ENCODE measurements at regions not wholly inside any gene's neighbourhood (a gene's known extent, or its start where the extent isn't known, plus 50 kb on each side); places are given as distances from the start of the nearest gene placed in this dataset.
A peak's percentile ranks its signal among the peaks of the same experiment; 100 is the strongest.
"Not testable (repeated sequence)": the region's sequence is repeated elsewhere in the genome, so short reads cannot be mapped to it uniquely, and the experiment has no call there.

- DNase-seq, result no peak
These were observed 157.8 kb upstream of the PREP start for GRCh38 chr6:105560611-105561066.

GRCh38 chr6:105557291-105557690 lies 154.4 kb upstream of the PREP start:
- DNase-seq, result no peak

GRCh38 chr6:105553171-105553570 lies 150.3 kb upstream of the PREP start:
- no peak for DNase-seq

GRCh38 chr6:105550955-105551620 lies 148.2 kb upstream of the PREP start:
- DNase-seq, result no peak

GRCh38 chr6:105546754-105547153 lies 143.9 kb upstream of the PREP start:
- no peak for DNase-seq

- DNase-seq, result no peak
These were observed 143.3 kb upstream of the PREP start for GRCh38 chr6:105545947-105546731.

GRCh38 chr6:105545228-105545920 lies 142.5 kb upstream of the PREP start:
- no peak for DNase-seq

GRCh38 chr6:105539911-105540310 lies 137.0 kb upstream of the PREP start:
- DNase-seq, result no peak

- DNase-seq, result no peak
These were observed 135.2 kb upstream of the PREP start for GRCh38 chr6:105537981-105538578.

- DNase-seq, result no peak
These were observed 134.1 kb upstream of the PREP start for GRCh38 chr6:105536961-105537360.

- DNase-seq, result no peak
These were observed 130.4 kb upstream of the PREP start for GRCh38 chr6:105533301-105533700.

- DNase-seq, result no peak
These were observed 123.5 kb upstream of the PREP start for GRCh38 chr6:105526225-105526872.

GRCh38 chr6:105522626-105523322 lies 119.9 kb upstream of the PREP start:
- DNase-seq, result peak; percentile 9

GRCh38 chr6:105519954-105520353 lies 117.1 kb upstream of the PREP start:
- no peak for DNase-seq

- not testable (repeated sequence) for DNase-seq
These were observed 116.1 kb upstream of the PREP start for GRCh38 chr6:105518993-105519392.

GRCh38 chr6:105515054-105515453 lies 112.2 kb upstream of the PREP start:
- no peak for DNase-seq

GRCh38 chr6:105514306-105514705 lies 111.4 kb upstream of the PREP start:
- DNase-seq, result no peak

GRCh38 chr6:105511639-105512038 lies 108.8 kb upstream of the PREP start:
- no peak for DNase-seq

GRCh38 chr6:105510746-105511145 lies 107.9 kb upstream of the PREP start:
- no peak for DNase-seq

GRCh38 chr6:105509506-105510331 lies 106.8 kb upstream of the PREP start:
- no peak for DNase-seq

GRCh38 chr6:105507811-105508210 lies 104.9 kb upstream of the PREP start:
- no peak for DNase-seq

All from hematopoietic multipotent progenitor cell treated with erythropoietin and hydrocortisone succinate and interleukin-3 and kit ligand, for 8 days (in vitro differentiated cells).